Neutrophil (primary cell): ENCODE measurements at regions not wholly inside any gene's neighbourhood (a gene's known extent, or its start where the extent isn't known, plus 50 kb on each side); places are given as distances from the start of the nearest gene placed in this dataset.
"Not testable (repeated sequence)": the region's sequence is repeated elsewhere in the genome, so short reads cannot be mapped to it uniquely, and the experiment has no call there.

Experiments
- H3K27ac ChIP-seq: fragments of 200-600 bp; sonication (generic); 2 replicates; pipeline ENCODE4 v1.5.1; 2016; ENCODE audit warnings: mild to moderate bottlenecking, moderate library complexity
- H3K27me3 ChIP-seq: fragments of 200-600 bp; sonication (generic); 2 replicates; pipeline ENCODE4 v1.6.0; 2016; ENCODE audit warnings: mild to moderate bottlenecking
- H3K36me3 ChIP-seq: fragments of 200-600 bp; sonication (generic); 2 replicates; pipeline ENCODE4 v1.5.1; 2017
- H3K4me1 ChIP-seq, 2 experiments: fragments of 200-600 bp in 1 of 2; sonication (generic) in 1 of 2; 1 replicate in 1 of 2; 2 replicates in 1 of 2; pipeline versions ENCODE4 v1.5.1 to v1.6.1; 2013 to 2016; ENCODE audit warnings: low read depth in 1 of 2, low read length in 1 of 2, mild to moderate bottlenecking in 1 of 2, moderate library complexity in 1 of 2; ENCODE audit not compliant: control insufficient read depth in 1 of 2, insufficient read depth in 1 of 2
- H3K4me3 ChIP-seq, 2 experiments: fragments of 200-600 bp in 1 of 2; sonication (generic) in 1 of 2; 1 replicate in 1 of 2; 2 replicates in 1 of 2; pipeline ENCODE4 v1.5.1; 2013 to 2016; ENCODE audit warnings: low read depth in 1 of 2, low read length in 1 of 2, mild to moderate bottlenecking in 1 of 2, moderate library complexity in 1 of 2
- H3K9me3 ChIP-seq: fragments of 200-600 bp; sonication (generic); 2 replicates; pipeline ENCODE4 v1.5.1; 2016
- TF ChIP-seq, protein P1 (sequence below): fragments of 200-600 bp; sonication (generic); IDR thresholded peaks from 2 replicates; pipeline ENCODE4 v1.5.1; 2016; ENCODE audit warnings: antibody characterized with exemption

DNA sequence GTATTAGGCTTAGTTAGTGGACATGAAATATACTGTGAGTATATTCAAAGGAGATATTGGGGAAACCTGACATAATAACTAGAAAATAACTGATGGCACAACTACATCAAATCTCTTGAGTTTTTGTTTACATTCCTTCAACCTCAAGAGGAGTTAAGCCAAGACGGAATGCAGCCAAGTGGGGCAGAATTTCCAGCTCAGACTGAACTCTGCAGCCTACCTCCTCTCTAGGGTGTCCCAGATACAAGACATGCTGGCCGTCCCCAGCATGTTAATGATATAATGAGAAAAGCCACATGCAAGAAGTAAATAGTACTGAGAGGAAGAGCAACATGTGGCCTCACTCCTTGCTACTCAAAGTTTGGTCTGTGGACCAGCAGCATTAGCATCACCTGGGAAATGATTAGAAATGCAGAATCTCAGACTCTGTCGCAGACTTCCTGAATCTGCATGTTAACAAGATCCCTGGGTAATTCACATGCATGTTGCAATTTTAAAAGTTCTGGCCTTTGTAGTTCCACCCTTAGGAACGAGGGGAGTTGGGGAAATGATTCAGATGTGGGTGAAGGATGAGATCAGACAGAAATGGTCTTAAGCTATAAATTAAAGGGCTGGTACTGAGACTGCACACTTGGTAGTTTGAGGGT is 118.4 kb upstream of the CACUL1 start:
- TF ChIP-seq, protein P1, sequence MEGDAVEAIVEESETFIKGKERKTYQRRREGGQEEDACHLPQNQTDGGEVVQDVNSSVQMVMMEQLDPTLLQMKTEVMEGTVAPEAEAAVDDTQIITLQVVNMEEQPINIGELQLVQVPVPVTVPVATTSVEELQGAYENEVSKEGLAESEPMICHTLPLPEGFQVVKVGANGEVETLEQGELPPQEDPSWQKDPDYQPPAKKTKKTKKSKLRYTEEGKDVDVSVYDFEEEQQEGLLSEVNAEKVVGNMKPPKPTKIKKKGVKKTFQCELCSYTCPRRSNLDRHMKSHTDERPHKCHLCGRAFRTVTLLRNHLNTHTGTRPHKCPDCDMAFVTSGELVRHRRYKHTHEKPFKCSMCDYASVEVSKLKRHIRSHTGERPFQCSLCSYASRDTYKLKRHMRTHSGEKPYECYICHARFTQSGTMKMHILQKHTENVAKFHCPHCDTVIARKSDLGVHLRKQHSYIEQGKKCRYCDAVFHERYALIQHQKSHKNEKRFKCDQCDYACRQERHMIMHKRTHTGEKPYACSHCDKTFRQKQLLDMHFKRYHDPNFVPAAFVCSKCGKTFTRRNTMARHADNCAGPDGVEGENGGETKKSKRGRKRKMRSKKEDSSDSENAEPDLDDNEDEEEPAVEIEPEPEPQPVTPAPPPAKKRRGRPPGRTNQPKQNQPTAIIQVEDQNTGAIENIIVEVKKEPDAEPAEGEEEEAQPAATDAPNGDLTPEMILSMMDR = no peak
- Histone ChIP-seq H3K27ac (no peak overlapping the region), H3K27me3 (peaks cover 5% of the 10 kb centered on the region)

DNA sequence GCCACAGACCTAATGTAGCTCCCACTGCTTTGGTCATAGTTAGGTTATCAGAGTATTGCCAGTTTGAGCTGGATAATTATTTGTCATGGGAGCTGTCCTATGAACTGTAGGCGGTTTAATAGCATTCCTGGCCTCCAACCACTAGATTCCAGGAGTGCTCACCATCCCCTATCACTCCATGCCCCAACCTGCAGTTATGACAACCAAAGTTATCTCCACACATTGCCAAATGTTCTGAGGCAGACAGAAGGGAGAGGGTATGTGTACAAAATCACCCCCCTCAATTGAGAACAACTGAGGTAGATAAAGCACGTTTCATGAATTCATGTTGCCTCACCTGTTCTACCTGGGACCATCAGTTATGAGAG is 119.0 kb upstream of the CACUL1 start:
- Histone ChIP-seq H3K4me1 (peaks cover 16 to 19% of the 10 kb centered on the region in 2 experiments), H3K36me3 (no peaks in the 10 kb centered on the region), H3K9me3 (no peaks in the 10 kb centered on the region), H3K27ac (no peak overlapping the region), H3K4me3 (no peak overlapping the region), H3K27me3 (peaks cover 7% of the 10 kb centered on the region)
- TF ChIP-seq, protein P1 = no peak

More for the DNA sequence above, 118.4 kb upstream of the CACUL1 start:
- Histone ChIP-seq H3K9me3 (no peaks in the 10 kb centered on the region), H3K4me3 (no peak overlapping the region), H3K4me1 (peaks cover 16 to 19% of the 10 kb centered on the region in 2 experiments), H3K36me3 (no peaks in the 10 kb centered on the region)

DNA sequence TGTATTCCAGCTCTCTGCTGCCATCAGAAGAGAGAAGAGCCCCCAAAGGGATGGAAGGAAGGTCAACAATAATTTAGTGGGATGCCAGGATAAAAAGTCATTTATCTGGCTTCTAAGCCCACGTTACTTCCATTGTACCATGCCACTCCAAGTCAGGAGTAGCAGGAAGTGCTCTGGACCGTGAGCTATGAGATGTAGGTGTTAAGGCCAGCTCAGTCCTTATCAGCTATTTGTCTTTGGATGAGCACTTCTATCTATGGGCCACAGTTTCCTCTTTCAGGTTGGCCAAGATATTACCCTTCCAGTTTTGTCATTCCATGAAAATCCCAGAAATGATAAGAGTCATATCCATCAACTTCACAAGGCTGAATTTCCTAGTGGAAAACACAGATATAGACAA is 119.4 kb upstream of the CACUL1 start:
- Histone ChIP-seq H3K4me1 (peaks cover 16 to 19% of the 10 kb centered on the region in 2 experiments), H3K27ac (no peak overlapping the region), H3K4me3 (no peak overlapping the region), H3K36me3 (no peaks in the 10 kb centered on the region), H3K27me3 (peaks cover 12% of the 10 kb centered on the region), H3K9me3 (no peaks in the 10 kb centered on the region)
- TF ChIP-seq, protein P1 = no peak

DNA sequence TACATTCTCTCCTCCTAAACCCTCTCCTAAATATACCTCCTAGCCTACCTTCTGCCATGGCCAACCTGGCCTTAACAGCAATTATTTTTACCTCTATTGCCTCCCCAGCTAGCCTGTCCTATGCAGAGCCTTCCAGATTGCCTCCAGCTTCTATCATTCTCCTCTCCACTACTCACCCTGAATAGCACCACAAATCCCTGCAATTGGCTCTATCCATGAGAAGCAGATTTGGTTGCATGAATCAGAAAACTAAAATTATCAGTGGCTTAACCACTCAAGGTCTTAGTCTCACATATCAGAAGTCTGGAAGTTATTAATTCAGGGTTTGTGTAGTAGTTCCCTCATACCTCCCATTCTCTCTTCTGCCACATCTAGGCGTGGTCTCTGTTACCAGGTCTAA is 120.3 kb upstream of the CACUL1 start:
- no peaks in the 10 kb centered on the region for H3K9me3 ChIP-seq
- no peaks in the 10 kb centered on the region for H3K36me3 ChIP-seq
- TF ChIP-seq, protein P1 = no peak
- H3K27ac ChIP-seq = no peak overlapping the region
- H3K4me1 ChIP-seq = peaks cover 14% of the 10 kb centered on the region in 2 experiments
- peaks cover 19% of the 10 kb centered on the region for H3K27me3 ChIP-seq
- H3K4me3 ChIP-seq = no peak overlapping the region

DNA sequence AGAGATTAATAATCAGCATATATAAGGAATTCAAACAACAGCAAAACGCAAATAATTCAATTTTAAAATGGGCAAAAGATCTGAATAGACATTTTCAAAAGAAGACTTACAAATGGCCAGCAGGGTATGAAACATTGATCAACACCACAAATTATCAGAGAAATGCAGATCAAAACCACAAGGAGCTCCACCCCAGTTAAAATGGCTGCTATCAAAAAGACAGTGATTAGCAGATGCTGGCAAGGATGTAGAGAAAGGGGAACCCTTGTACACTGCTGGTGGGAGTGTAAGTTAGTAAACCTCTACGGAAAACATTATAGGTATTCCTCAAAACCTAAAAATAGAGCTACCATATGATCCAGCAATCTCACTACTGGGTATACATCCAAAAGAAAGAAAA is 128.0 kb upstream of the CACUL1 start:
- TF ChIP-seq, protein P1 = no peak
- H3K36me3 ChIP-seq = no peaks in the 10 kb centered on the region
- no peaks in the 10 kb centered on the region for H3K9me3 ChIP-seq
- peaks cover 24% of the 10 kb centered on the region for H3K27me3 ChIP-seq
- H3K4me3 ChIP-seq = no peak overlapping the region
- no peak overlapping the region for H3K27ac ChIP-seq
- no peaks in the 10 kb centered on the region for H3K4me1 ChIP-seq

DNA sequence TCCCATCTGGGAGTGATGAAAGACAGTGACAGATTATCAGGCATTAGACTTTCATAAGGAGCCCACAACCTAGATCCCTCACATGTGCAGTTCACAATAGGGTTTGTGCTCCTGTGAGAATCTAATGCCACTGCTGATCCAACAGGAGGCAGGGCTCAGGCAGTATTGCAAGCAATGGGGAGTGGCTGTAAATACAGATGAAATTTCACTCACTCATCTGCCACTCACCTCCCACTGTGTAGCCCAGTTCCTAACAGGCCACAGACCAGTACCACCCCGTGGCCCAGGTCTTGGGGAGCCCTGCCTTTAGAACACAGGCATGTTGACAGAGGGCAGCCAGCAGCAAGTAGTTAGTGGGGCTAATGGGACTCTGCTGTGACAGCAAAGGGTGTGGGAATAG is 137.3 kb upstream of the NANOS1 start:
- Histone ChIP-seq H3K9me3 (no peaks in the 10 kb centered on the region), H3K4me1 (no peaks in the 10 kb centered on the region), H3K27me3 (peaks cover 17% of the 10 kb centered on the region), H3K4me3 (no peak overlapping the region), H3K36me3 (no peaks in the 10 kb centered on the region), H3K27ac (no peak overlapping the region)
- TF ChIP-seq, protein P1 = no peak

DNA sequence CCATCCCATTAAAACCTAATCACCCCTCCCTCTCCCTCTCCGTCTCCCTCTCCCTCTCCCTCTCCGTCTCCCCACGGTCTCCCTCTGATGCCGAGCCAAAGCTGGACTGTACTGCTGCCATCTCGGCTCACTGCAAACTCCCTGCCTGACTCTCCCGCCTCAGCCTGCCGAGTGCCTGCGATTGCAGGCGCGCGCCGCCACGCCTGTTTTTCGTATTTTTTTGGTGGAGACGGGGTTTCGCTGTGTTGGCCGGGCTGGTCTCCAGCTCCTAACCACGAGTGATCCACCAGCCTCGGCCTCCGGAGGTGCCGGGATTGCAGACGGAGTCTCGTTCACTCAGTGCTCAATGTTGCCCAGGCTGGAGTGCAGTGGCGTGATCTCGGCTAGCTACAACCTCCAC is 134.6 kb upstream of the NANOS1 start:
- H3K9me3 ChIP-seq, H3K4me1 ChIP-seq, H3K4me3 ChIP-seq, H3K27ac ChIP-seq, H3K36me3 ChIP-seq: not testable (repeated sequence)
- peaks cover 17% of the 10 kb centered on the region for H3K27me3 ChIP-seq
